SU-DHL-6 (cell line): ENCODE measurements at regions not wholly inside any gene's neighbourhood (a gene's known extent, or its start where the extent isn't known, plus 50 kb on each side); places are given as distances from the start of the nearest gene placed in this dataset.

Experiments
- CTCF ChIP-seq: fragments of 200-600 bp; sonication (generic); IDR thresholded peaks from one replicate; pipeline ENCODE4 v1.5.1; 2017; ENCODE audit warnings: antibody characterized with exemption, mild to moderate bottlenecking, low read length, moderate library complexity; ENCODE audit not compliant: insufficient read depth, poor library complexity, severe bottlenecking
- EZH2phosphoT487 ChIP-seq: fragments of 200-600 bp; sonication (generic), shearing (Covaris generic); conservative IDR thresholded peaks from 2 replicates; pipeline ENCODE4 v1.6.1; 2018; ENCODE audit warnings: mild to moderate bottlenecking, antibody characterized with exemption, low read length, moderate library complexity, mixed read lengths

GRCh38 chr21:31473685-31474345 is 129.8 kb upstream of the TIAM1 start:
- no peak for TF ChIP-seq CTCF
- no peak for TF ChIP-seq EZH2phosphoT487
